ENCODE measurements at regions not wholly inside any gene's neighbourhood (a gene's known extent, or its start where the extent isn't known, plus 50 kb on each side); places are given as distances from the start of the nearest gene placed in this dataset.
A peak's percentile ranks its signal among the peaks of the same experiment; 100 is the strongest.
"Not testable (repeated sequence)": the region's sequence is repeated elsewhere in the genome, so short reads cannot be mapped to it uniquely, and the experiment has no call there.

DNA sequence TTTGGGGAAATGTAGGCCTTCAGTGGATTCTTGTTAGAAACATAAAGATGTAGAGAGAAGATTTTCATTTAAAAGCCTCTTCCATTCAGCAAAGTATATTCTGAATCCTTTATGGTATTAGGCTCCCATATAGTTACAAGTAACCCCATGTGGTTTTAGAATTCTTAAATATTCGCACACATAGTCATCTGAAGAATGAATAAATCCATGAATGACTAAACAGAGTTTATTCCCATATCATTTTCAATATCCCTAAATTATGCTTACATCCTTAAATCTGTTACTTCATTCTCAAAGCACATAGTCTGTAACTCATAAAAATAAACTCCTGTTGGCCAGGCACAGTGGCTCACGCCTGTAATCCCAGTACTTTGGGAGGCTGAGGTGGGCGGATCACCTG is 962.1 kb downstream of the KCNJ18 start:
- no peak for DNase-seq

GRCh38 chr17:22669721-22670120 is 977.4 kb downstream of the KCNJ18 start:
- no peak for DNase-seq

- no peak for DNase-seq
Measured at GRCh38 chr17:22671110-22671509, 978.8 kb downstream of the KCNJ18 start.

DNA sequence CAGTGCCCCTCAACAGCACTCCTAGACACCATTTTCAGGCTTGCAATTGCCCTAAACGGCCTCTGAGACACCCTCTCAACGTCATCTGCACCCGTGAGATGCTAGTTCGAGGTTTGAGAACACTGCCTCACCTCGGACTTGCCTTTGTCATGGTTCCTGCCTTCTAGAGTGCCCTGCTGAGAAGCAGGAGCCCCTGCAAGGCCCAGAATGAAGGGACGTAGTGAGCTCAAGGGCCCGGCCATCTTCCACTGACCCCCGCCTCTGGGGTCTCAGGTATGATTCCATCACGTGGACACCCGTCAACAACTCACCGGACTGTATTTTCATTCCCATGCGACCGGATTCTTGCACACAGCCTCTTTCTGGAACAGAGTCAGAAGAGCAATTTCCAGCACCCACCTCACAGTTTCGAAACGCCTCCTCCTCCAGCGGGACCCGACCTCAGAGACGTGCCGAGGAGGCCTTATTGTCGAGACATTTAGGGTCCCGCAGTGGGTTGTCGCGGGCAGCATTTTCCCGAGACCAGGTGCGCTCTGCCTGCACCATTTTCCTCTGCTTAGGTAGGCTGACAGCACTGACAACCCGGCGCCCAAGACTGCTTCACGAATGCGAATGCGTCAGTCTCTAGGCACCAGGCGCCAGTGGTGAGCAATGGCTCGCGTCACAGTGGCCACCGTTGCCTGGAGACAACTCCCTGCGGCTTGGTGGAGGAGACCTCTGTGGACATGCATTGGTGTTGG is 999.9 kb downstream of the KCNJ18 start:
- no peak for DNase-seq

- DNase-seq, result no peak
Measured at GRCh38 chr17:22692806-22693171, 1000.5 kb downstream of the KCNJ18 start.

GRCh38 chr17:22694362-22695227 is 1002.3 kb downstream of the KCNJ18 start:
- DNase-seq, result no peak

GRCh38 chr17:22695228-22695619 is 1002.9 kb downstream of the KCNJ18 start:
- no peak for DNase-seq

DNA sequence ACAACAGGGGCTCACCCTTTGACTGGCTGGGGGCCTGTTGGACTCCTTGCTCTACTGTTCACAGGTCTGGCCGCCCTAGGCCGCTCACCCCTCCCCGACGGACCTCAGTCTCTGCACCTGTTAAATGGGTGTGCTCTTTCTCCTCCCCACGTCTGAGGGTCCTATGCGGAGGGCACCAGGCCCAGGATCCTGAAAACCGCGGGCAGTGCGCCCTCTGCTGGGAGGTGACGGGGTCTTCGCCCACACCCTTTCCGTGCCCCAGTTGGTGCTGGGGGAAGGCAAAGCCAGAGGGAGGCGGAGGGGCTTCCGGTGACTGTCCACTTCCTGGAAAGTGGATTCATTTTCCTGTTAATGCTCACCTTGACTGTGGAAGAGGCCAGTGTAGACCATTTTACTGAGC is 1010.9 kb downstream of the KCNJ18 start:
- DNase-seq, result peak; percentile 0

- DNase-seq, result no peak
Measured at GRCh38 chr17:22703786-22704441, 1011.6 kb downstream of the KCNJ18 start.

DNA sequence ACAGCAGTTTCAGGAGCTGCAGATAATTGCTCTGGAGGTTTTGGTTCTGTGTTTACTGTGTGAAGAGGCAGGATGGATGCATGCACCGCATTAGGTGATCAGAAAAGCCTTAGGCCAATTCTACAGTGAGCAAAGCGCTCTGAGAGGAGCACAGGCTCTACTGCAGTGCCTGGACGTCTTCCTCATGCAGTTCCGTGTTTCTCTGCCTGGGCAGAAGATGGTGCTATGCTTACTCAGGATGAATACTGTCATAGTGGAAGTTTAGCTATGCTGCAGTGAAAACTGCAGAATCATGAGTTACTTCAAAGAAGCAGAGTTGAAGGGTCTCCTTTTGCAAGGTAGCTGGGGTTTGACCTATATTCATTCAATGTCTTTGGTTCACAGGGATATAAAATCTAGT is 1012.4 kb downstream of the KCNJ18 start:
- no peak for DNase-seq

- DNase-seq, result no peak
Measured at GRCh38 chr17:22707626-22708025, 1015.3 kb downstream of the KCNJ18 start.

GRCh38 chr17:22717211-22717610 is 1024.9 kb downstream of the KCNJ18 start:
- DNase-seq, result no peak

DNA sequence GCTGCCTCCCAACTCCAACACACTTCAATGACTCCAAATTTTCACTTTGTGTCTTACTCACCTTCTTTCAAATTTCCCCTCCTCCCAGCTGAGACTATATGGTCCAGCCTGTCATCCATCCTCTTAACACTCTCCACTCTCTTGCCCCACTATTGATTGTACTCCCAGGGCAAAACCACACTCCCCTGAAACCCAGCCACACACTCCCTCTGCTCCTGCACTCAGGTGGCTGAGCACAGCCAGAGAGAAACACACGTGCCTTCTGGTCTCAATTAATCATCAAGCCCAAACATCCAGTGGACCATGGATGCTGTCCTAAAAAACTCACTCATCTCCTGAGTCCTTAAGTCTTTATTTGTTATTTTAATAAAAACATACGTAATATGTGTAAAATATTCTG is 1026.4 kb downstream of the KCNJ18 start:
- DNase-seq, result no peak

GRCh38 chr17:22741066-22741465 is 1048.7 kb downstream of the KCNJ18 start:
- DNase-seq, result not testable (repeated sequence)

Data from activated CD4-positive, alpha-beta T cell treated with anti-CD3 and anti-CD28 coated beads, Interleukin-10, Interleukin-2, amounts not matched to agents 100 ng/mL and 50 ng/mL, durations not matched to agents 16 hours and 8 hours (primary cell).